ENCODE measurements at regions not wholly inside any gene's neighbourhood (a gene's known extent, or its start where the extent isn't known, plus 50 kb on each side); places are given as distances from the start of the nearest gene placed in this dataset.

GRCh38 chr4:111216791-111217190 lies 593.9 kb upstream of the PITX2 start:
- Histone ChIP-seq H3K9ac (ENCODE audit: low read depth in 1 of 2, low read length in 2 of 2) (no peak overlapping the region), H3K36me3 (ENCODE audit: control insufficient read depth in 2 of 2, insufficient read depth in 2 of 2, low read length in 2 of 2) (no peaks in the 10 kb centered on the region), H3K9me3 (ENCODE audit: control insufficient read depth in 2 of 2, low read length in 2 of 2) (no peaks in the 10 kb centered on the region)

GRCh38 chr4:111221371-111221770 lies 598.5 kb upstream of the PITX2 start:
- Histone ChIP-seq H3K36me3 (ENCODE audit: control insufficient read depth in 2 of 2, insufficient read depth in 2 of 2, low read length in 2 of 2) (no peaks in the 10 kb centered on the region), H3K27me3 (ENCODE audit: control insufficient read depth in 2 of 2, insufficient read depth in 2 of 2, low read length in 2 of 2) (no peaks in the 10 kb centered on the region), H3K9me3 (ENCODE audit: control insufficient read depth in 2 of 2, low read length in 2 of 2) (no peaks in the 10 kb centered on the region), H3K4me1 (ENCODE audit: control insufficient read depth in 2 of 2, insufficient read depth in 2 of 2, low read length in 2 of 2) (no peaks in the 10 kb centered on the region), H3K9ac (ENCODE audit: low read depth in 1 of 2, low read length in 2 of 2) (no peak overlapping the region), H3K4me3 (ENCODE audit: low read length in 2 of 2) (no peak overlapping the region), H3K27ac (ENCODE audit: low read depth in 2 of 2, low read length in 2 of 2) (no peak overlapping the region)

More at GRCh38 chr4:111216791-111217190, 593.9 kb upstream of the PITX2 start:
- Histone ChIP-seq H3K4me3 (ENCODE audit: low read length in 2 of 2) (no peak overlapping the region), H3K27ac (ENCODE audit: low read depth in 2 of 2, low read length in 2 of 2) (no peak overlapping the region), H3K4me1 (ENCODE audit: control insufficient read depth in 2 of 2, insufficient read depth in 2 of 2, low read length in 2 of 2) (no peaks in the 10 kb centered on the region), H3K27me3 (ENCODE audit: control insufficient read depth in 2 of 2, insufficient read depth in 2 of 2, low read length in 2 of 2) (no peaks in the 10 kb centered on the region)

- H3K4me3 ChIP-seq (ENCODE audit: low read length in 2 of 2) = no peak overlapping the region
- no peaks in the 10 kb centered on the region for H3K4me1 ChIP-seq (ENCODE audit: control insufficient read depth in 2 of 2, insufficient read depth in 2 of 2, low read length in 2 of 2)
- no peaks in the 10 kb centered on the region for H3K27me3 ChIP-seq (ENCODE audit: control insufficient read depth in 2 of 2, insufficient read depth in 2 of 2, low read length in 2 of 2)
- H3K27ac ChIP-seq (ENCODE audit: low read depth in 2 of 2, low read length in 2 of 2) = no peak overlapping the region
- no peaks in the 10 kb centered on the region for H3K9me3 ChIP-seq (ENCODE audit: control insufficient read depth in 2 of 2, low read length in 2 of 2)
- no peaks in the 10 kb centered on the region for H3K36me3 ChIP-seq (ENCODE audit: control insufficient read depth in 2 of 2, insufficient read depth in 2 of 2, low read length in 2 of 2)
- H3K9ac ChIP-seq (ENCODE audit: low read depth in 1 of 2, low read length in 2 of 2) = no peak overlapping the region
These were observed 605.5 kb upstream of the PITX2 start for GRCh38 chr4:111228396-111228795.

- no peak overlapping the region for H3K27ac ChIP-seq (ENCODE audit: low read depth in 2 of 2, low read length in 2 of 2)
- H3K9me3 ChIP-seq (ENCODE audit: control insufficient read depth in 2 of 2, low read length in 2 of 2) = no peaks in the 10 kb centered on the region
- H3K9ac ChIP-seq (ENCODE audit: low read depth in 1 of 2, low read length in 2 of 2) = no peak overlapping the region
- no peaks in the 10 kb centered on the region for H3K27me3 ChIP-seq (ENCODE audit: control insufficient read depth in 2 of 2, insufficient read depth in 2 of 2, low read length in 2 of 2)
- no peak overlapping the region for H3K4me3 ChIP-seq (ENCODE audit: low read length in 2 of 2)
- H3K4me1 ChIP-seq (ENCODE audit: control insufficient read depth in 2 of 2, insufficient read depth in 2 of 2, low read length in 2 of 2) = no peaks in the 10 kb centered on the region
- H3K36me3 ChIP-seq (ENCODE audit: control insufficient read depth in 2 of 2, insufficient read depth in 2 of 2, low read length in 2 of 2) = no peaks in the 10 kb centered on the region
These were observed 606.0 kb upstream of the PITX2 start for GRCh38 chr4:111228874-111229273.

- H3K9me3 ChIP-seq (ENCODE audit: control insufficient read depth in 2 of 2, low read length in 2 of 2) = no peaks in the 10 kb centered on the region
- no peak overlapping the region for H3K27ac ChIP-seq (ENCODE audit: low read depth in 2 of 2, low read length in 2 of 2)
- no peaks in the 10 kb centered on the region for H3K4me1 ChIP-seq (ENCODE audit: control insufficient read depth in 2 of 2, insufficient read depth in 2 of 2, low read length in 2 of 2)
- H3K4me3 ChIP-seq (ENCODE audit: low read length in 2 of 2) = no peak overlapping the region
- no peaks in the 10 kb centered on the region for H3K27me3 ChIP-seq (ENCODE audit: control insufficient read depth in 2 of 2, insufficient read depth in 2 of 2, low read length in 2 of 2)
- H3K9ac ChIP-seq (ENCODE audit: low read depth in 1 of 2, low read length in 2 of 2) = no peak overlapping the region
- H3K36me3 ChIP-seq (ENCODE audit: control insufficient read depth in 2 of 2, insufficient read depth in 2 of 2, low read length in 2 of 2) = no peaks in the 10 kb centered on the region
These were observed 607.4 kb upstream of the PITX2 start for GRCh38 chr4:111230265-111230664.

- Histone ChIP-seq H3K9me3 (ENCODE audit: control insufficient read depth in 2 of 2, low read length in 2 of 2) (no peaks in the 10 kb centered on the region), H3K9ac (ENCODE audit: low read depth in 1 of 2, low read length in 2 of 2) (no peak overlapping the region), H3K27me3 (ENCODE audit: control insufficient read depth in 2 of 2, insufficient read depth in 2 of 2, low read length in 2 of 2) (no peaks in the 10 kb centered on the region), H3K36me3 (ENCODE audit: control insufficient read depth in 2 of 2, insufficient read depth in 2 of 2, low read length in 2 of 2) (no peaks in the 10 kb centered on the region), H3K27ac (ENCODE audit: low read depth in 2 of 2, low read length in 2 of 2) (no peak overlapping the region), H3K4me1 (ENCODE audit: control insufficient read depth in 2 of 2, insufficient read depth in 2 of 2, low read length in 2 of 2) (no peaks in the 10 kb centered on the region), H3K4me3 (ENCODE audit: low read length in 2 of 2) (no peak overlapping the region)
These were observed 608.4 kb upstream of the PITX2 start for GRCh38 chr4:111231281-111231680.

GRCh38 chr4:111234939-111235338 lies 612.1 kb upstream of the PITX2 start:
- Histone ChIP-seq H3K36me3 (ENCODE audit: control insufficient read depth in 2 of 2, insufficient read depth in 2 of 2, low read length in 2 of 2) (no peaks in the 10 kb centered on the region), H3K27ac (ENCODE audit: low read depth in 2 of 2, low read length in 2 of 2) (no peak overlapping the region), H3K9ac (ENCODE audit: low read depth in 1 of 2, low read length in 2 of 2) (no peak overlapping the region), H3K4me1 (ENCODE audit: control insufficient read depth in 2 of 2, insufficient read depth in 2 of 2, low read length in 2 of 2) (no peaks in the 10 kb centered on the region), H3K27me3 (ENCODE audit: control insufficient read depth in 2 of 2, insufficient read depth in 2 of 2, low read length in 2 of 2) (no peaks in the 10 kb centered on the region), H3K4me3 (ENCODE audit: low read length in 2 of 2) (no peak overlapping the region), H3K9me3 (ENCODE audit: control insufficient read depth in 2 of 2, low read length in 2 of 2) (no peaks in the 10 kb centered on the region)

GRCh38 chr4:111263836-111264235 lies 641.0 kb upstream of the PITX2 start:
- no peak overlapping the region for H3K4me3 ChIP-seq (ENCODE audit: low read length in 2 of 2)
- no peaks in the 10 kb centered on the region for H3K27me3 ChIP-seq (ENCODE audit: control insufficient read depth in 2 of 2, insufficient read depth in 2 of 2, low read length in 2 of 2)
- H3K36me3 ChIP-seq (ENCODE audit: control insufficient read depth in 2 of 2, insufficient read depth in 2 of 2, low read length in 2 of 2) = no peaks in the 10 kb centered on the region
- no peaks in the 10 kb centered on the region for H3K4me1 ChIP-seq (ENCODE audit: control insufficient read depth in 2 of 2, insufficient read depth in 2 of 2, low read length in 2 of 2)
- H3K9ac ChIP-seq (ENCODE audit: low read depth in 1 of 2, low read length in 2 of 2) = no peak overlapping the region
- no peak overlapping the region for H3K27ac ChIP-seq (ENCODE audit: low read depth in 2 of 2, low read length in 2 of 2)
- no peaks in the 10 kb centered on the region for H3K9me3 ChIP-seq (ENCODE audit: control insufficient read depth in 2 of 2, low read length in 2 of 2)

GRCh38 chr4:111266937-111267336 lies 644.1 kb upstream of the PITX2 start:
- Histone ChIP-seq H3K9me3 (ENCODE audit: control insufficient read depth in 2 of 2, low read length in 2 of 2) (no peaks in the 10 kb centered on the region), H3K4me3 (ENCODE audit: low read length in 2 of 2) (no peak overlapping the region), H3K27me3 (ENCODE audit: control insufficient read depth in 2 of 2, insufficient read depth in 2 of 2, low read length in 2 of 2) (no peaks in the 10 kb centered on the region), H3K36me3 (ENCODE audit: control insufficient read depth in 2 of 2, insufficient read depth in 2 of 2, low read length in 2 of 2) (no peaks in the 10 kb centered on the region), H3K9ac (ENCODE audit: low read depth in 1 of 2, low read length in 2 of 2) (no peak overlapping the region), H3K4me1 (ENCODE audit: control insufficient read depth in 2 of 2, insufficient read depth in 2 of 2, low read length in 2 of 2) (peaks cover 0 to 3% of the 10 kb centered on the region in 2 donors), H3K27ac (ENCODE audit: low read depth in 2 of 2, low read length in 2 of 2) (no peak overlapping the region)

- Histone ChIP-seq H3K36me3 (ENCODE audit: control insufficient read depth in 2 of 2, insufficient read depth in 2 of 2, low read length in 2 of 2) (no peaks in the 10 kb centered on the region), H3K4me1 (ENCODE audit: control insufficient read depth in 2 of 2, insufficient read depth in 2 of 2, low read length in 2 of 2) (peaks cover 0 to 3% of the 10 kb centered on the region in 2 donors), H3K27ac (ENCODE audit: low read depth in 2 of 2, low read length in 2 of 2) (no peak overlapping the region), H3K9me3 (ENCODE audit: control insufficient read depth in 2 of 2, low read length in 2 of 2) (no peaks in the 10 kb centered on the region), H3K9ac (ENCODE audit: low read depth in 1 of 2, low read length in 2 of 2) (no peak overlapping the region), H3K4me3 (ENCODE audit: low read length in 2 of 2) (no peak overlapping the region), H3K27me3 (ENCODE audit: control insufficient read depth in 2 of 2, insufficient read depth in 2 of 2, low read length in 2 of 2) (no peaks in the 10 kb centered on the region)
These were observed 644.9 kb upstream of the PITX2 start for GRCh38 chr4:111267786-111268185.

- peaks cover 0 to 3% of the 10 kb centered on the region in 2 donors for H3K4me1 ChIP-seq (ENCODE audit: control insufficient read depth in 2 of 2, insufficient read depth in 2 of 2, low read length in 2 of 2)
- no peaks in the 10 kb centered on the region for H3K27me3 ChIP-seq (ENCODE audit: control insufficient read depth in 2 of 2, insufficient read depth in 2 of 2, low read length in 2 of 2)
- no peak overlapping the region for H3K4me3 ChIP-seq (ENCODE audit: low read length in 2 of 2)
- H3K9ac ChIP-seq (ENCODE audit: low read depth in 1 of 2, low read length in 2 of 2) = no peak overlapping the region
- no peaks in the 10 kb centered on the region for H3K9me3 ChIP-seq (ENCODE audit: control insufficient read depth in 2 of 2, low read length in 2 of 2)
- no peak overlapping the region for H3K27ac ChIP-seq (ENCODE audit: low read depth in 2 of 2, low read length in 2 of 2)
- no peaks in the 10 kb centered on the region for H3K36me3 ChIP-seq (ENCODE audit: control insufficient read depth in 2 of 2, insufficient read depth in 2 of 2, low read length in 2 of 2)
These were observed 646.0 kb upstream of the PITX2 start for GRCh38 chr4:111268769-111269414.

All from mucosa of rectum (tissue), 2 donors.